PC-3 (cell line): ENCODE measurements at regions not wholly inside any gene's neighbourhood (a gene's known extent, or its start where the extent isn't known, plus 50 kb on each side); places are given as distances from the start of the nearest gene placed in this dataset.

Source experiments
- EZH2 ChIP-seq: fragments of 300-600 bp; sonication (generic); IDR thresholded peaks from one replicate; pipeline ENCODE4 v1.6.1; 2017; ENCODE audit warnings: antibody characterized with exemption, mild to moderate bottlenecking, low read length; ENCODE audit not compliant: unreplicated experiment
- EZH2phosphoT487 ChIP-seq: fragments of 300-600 bp; sonication (generic); IDR thresholded peaks from 2 replicates; pipeline ENCODE4 v1.6.1; 2018; ENCODE audit warnings: mild to moderate bottlenecking, antibody characterized with exemption, low read length, borderline replicate concordance
- TF ChIP-seq, protein P1 (sequence below): fragments of 300-600 bp; sonication (generic); conservative IDR thresholded peaks from 2 replicates; pipeline ENCODE4 v1.5.1; 2017; ENCODE audit warnings: antibody characterized with exemption, low read depth, mild to moderate bottlenecking, low read length

DNA sequence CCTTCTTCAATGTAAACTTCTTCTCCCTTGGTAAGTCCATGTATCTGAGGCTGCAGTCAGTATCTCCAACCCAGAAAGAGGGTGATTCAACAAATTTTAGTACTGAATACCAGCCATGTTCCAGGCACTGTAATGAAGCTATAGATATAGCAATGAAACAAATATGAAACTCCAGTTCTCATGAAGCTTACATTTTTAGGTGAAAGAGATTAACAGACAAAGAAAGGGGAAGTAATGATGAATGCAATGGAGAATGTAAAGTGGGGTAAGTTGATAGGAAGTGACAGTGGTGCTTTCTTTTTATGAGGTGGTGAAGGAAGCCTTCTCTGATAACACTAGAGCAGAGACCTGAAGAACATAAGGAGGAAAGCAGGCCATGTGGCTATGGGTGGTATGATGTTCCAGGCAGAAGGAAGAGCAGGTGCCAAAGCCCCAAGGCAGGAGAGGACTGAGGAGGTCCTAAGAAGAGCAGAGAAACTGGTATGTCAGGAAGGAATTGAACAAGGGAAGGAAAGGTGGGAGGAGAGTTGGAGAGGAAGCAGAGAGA lies 143.6 kb downstream of the TFAP2B start:
- TF ChIP-seq, protein P1, sequence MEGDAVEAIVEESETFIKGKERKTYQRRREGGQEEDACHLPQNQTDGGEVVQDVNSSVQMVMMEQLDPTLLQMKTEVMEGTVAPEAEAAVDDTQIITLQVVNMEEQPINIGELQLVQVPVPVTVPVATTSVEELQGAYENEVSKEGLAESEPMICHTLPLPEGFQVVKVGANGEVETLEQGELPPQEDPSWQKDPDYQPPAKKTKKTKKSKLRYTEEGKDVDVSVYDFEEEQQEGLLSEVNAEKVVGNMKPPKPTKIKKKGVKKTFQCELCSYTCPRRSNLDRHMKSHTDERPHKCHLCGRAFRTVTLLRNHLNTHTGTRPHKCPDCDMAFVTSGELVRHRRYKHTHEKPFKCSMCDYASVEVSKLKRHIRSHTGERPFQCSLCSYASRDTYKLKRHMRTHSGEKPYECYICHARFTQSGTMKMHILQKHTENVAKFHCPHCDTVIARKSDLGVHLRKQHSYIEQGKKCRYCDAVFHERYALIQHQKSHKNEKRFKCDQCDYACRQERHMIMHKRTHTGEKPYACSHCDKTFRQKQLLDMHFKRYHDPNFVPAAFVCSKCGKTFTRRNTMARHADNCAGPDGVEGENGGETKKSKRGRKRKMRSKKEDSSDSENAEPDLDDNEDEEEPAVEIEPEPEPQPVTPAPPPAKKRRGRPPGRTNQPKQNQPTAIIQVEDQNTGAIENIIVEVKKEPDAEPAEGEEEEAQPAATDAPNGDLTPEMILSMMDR, result no peak
- TF ChIP-seq EZH2phosphoT487 (no peak), EZH2 (no peak)
